ENCODE measurements at regions not wholly inside any gene's neighbourhood (a gene's known extent, or its start where the extent isn't known, plus 50 kb on each side); places are given as distances from the start of the nearest gene placed in this dataset.

DNA sequence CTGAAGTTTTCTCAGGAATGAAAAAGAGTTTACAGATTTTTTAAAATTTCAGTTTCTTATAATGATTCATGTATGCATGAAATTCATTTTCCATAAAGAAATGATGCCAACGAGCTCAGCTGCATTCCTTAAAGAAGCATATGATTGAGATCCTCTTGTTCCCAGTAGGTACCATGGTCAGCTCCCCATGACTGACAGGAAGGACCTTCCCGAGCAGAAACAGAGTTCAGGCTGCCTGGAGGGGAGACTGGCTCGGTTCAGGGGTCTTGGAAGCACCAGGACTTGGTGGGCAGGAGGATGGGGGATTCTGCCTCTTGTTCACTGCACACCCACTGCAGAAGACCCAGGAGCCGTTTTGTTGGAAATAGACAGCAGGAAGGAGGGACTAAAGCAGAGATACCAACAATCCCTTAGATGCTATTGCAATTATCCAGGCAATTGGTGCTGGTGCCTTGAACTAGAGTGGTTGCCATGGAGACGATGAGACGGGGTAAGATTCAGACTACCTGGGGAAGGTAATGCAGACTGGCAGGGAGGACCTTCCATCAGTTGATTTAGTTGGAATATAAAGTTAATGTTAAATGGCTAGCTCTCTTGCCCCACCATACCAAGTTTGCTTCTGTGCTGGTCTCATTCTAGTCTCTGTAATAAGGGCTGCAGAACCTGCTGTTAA is 447.8 kb downstream of the MTRR start:
- TF ChIP-seq, protein P1, sequence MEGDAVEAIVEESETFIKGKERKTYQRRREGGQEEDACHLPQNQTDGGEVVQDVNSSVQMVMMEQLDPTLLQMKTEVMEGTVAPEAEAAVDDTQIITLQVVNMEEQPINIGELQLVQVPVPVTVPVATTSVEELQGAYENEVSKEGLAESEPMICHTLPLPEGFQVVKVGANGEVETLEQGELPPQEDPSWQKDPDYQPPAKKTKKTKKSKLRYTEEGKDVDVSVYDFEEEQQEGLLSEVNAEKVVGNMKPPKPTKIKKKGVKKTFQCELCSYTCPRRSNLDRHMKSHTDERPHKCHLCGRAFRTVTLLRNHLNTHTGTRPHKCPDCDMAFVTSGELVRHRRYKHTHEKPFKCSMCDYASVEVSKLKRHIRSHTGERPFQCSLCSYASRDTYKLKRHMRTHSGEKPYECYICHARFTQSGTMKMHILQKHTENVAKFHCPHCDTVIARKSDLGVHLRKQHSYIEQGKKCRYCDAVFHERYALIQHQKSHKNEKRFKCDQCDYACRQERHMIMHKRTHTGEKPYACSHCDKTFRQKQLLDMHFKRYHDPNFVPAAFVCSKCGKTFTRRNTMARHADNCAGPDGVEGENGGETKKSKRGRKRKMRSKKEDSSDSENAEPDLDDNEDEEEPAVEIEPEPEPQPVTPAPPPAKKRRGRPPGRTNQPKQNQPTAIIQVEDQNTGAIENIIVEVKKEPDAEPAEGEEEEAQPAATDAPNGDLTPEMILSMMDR (IDR thresholded peaks at IDR 0.05; ENCODE audit: low read depth, low read length, poor library complexity, severe bottlenecking), result no peak
- TF ChIP-seq EZH2phosphoT487 (IDR thresholded peaks at IDR 0.05; ENCODE audit: borderline replicate concordance, low read length), result no peak
